ENCODE measurements at regions not wholly inside any gene's neighbourhood (a gene's known extent, or its start where the extent isn't known, plus 50 kb on each side); places are given as distances from the start of the nearest gene placed in this dataset.

DNA sequence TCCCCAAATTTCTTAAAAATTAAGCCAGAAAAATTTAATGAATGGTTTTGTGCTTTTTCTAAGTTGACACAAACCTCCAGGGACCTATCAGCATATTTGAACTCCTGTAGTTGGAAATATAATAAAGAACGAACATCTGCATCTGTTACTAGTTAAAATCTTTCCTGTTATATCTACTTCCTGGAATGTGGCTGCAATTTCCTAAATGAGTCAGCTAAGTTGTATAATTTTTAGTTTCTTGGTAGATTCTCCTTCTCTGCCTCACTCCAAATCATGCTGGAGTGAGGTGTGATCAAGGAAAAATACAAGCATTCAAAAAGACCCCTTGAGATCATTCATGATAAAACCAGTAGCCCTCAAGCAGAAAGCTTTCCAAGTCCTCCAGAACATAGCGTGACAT lies 106.2 kb upstream of the MCTP2 start:
- no peak overlapping the region for H3K27ac ChIP-seq
- H3K4me3 ChIP-seq = no peak overlapping the region
- H3K27me3 ChIP-seq = no peaks in the 10 kb centered on the region
- H3K9ac ChIP-seq (ENCODE audit: low read depth in 2 of 2, low read length in 2 of 2) = no peak overlapping the region
- intact Hi-C loops (cut with DNase I) = no loop called here
- no peaks in the 10 kb centered on the region for H3K9me3 ChIP-seq
- H3K4me1 ChIP-seq = no peaks in the 10 kb centered on the region
- TF ChIP-seq, protein P1, sequence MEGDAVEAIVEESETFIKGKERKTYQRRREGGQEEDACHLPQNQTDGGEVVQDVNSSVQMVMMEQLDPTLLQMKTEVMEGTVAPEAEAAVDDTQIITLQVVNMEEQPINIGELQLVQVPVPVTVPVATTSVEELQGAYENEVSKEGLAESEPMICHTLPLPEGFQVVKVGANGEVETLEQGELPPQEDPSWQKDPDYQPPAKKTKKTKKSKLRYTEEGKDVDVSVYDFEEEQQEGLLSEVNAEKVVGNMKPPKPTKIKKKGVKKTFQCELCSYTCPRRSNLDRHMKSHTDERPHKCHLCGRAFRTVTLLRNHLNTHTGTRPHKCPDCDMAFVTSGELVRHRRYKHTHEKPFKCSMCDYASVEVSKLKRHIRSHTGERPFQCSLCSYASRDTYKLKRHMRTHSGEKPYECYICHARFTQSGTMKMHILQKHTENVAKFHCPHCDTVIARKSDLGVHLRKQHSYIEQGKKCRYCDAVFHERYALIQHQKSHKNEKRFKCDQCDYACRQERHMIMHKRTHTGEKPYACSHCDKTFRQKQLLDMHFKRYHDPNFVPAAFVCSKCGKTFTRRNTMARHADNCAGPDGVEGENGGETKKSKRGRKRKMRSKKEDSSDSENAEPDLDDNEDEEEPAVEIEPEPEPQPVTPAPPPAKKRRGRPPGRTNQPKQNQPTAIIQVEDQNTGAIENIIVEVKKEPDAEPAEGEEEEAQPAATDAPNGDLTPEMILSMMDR (IDR thresholded peaks at IDR 0.05) = no peak
- DNase-seq = no peak
- no peaks in the 10 kb centered on the region for H3K36me3 ChIP-seq

DNA sequence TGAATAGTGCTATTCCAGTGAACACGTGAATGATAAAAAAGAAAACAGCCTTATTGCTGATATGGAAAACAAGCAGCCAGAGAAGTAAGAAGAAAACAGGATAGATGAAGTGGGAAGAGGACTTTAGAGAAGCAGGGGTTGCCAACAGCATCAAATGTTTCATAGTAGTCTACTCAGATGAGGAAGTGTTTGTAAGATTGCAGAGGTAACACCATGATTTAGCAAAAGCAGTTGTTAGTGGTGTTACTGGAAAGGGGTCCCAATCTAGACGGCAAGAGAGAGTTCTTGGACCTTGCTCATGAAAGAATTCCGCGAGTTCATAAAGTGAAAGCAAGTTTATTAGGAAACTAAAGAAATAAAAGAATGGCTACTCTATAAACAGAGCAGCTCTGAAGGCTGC lies 108.8 kb upstream of the MCTP2 start:
- Histone ChIP-seq H3K4me3 (no peak overlapping the region), H3K9me3 (no peaks in the 10 kb centered on the region), H3K36me3 (no peaks in the 10 kb centered on the region), H3K9ac (ENCODE audit: low read depth in 2 of 2, low read length in 2 of 2) (no peak overlapping the region), H3K27ac (no peak overlapping the region), H3K27me3 (no peaks in the 10 kb centered on the region), H3K4me1 (no peaks in the 10 kb centered on the region)
- intact Hi-C loops (cut with DNase I) = loop anchor here (5.0 kb wide), 2 partner anchors 125 to 1035 kb away; partner anchors contain the start of gene RGMA
- TF ChIP-seq, protein P1 (IDR thresholded peaks at IDR 0.05) = no peak
- no peak for DNase-seq

DNA sequence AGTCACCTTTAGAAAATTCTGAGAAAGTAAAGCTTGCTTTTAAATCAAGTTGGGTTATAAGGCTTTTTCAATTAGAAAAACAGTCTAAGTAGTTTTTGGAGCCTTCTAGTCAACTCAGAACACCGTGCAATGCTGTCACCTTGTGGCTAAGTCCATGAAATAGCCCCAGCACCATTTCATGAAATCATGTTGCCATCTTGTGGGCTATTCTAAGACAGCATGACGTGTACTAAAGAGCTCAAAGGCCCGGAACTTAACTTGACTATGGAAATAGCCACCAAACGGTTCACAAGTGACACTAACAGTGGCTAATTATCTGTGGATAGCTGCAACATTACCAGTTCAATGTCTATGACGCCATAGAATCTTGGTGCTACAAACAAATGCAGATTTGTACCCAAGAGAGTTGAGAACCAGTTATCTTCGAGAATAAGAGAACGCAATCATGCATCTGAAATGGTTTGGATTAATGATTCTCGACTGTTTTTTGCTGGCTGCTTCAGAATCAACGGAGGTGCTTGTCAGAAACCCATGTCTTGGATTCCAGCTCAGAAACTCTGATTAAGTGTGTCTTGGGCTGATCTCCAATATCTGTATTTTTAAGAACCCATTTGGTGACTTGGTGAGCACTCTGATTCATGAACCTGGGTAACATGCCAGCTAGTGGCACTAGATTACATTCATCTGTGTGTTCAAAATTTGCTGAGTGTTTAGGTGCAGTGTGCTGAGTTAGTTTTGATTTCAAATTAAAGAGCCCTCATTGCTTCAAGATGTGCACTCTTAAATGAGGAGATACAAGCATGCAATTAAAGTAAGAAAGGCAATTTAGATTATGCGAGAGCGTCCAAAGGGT lies 111.2 kb upstream of the MCTP2 start:
- Histone ChIP-seq H3K9ac (ENCODE audit: low read depth in 2 of 2, low read length in 2 of 2) (no peak overlapping the region), H3K36me3 (no peaks in the 10 kb centered on the region), H3K27ac (no peak overlapping the region), H3K4me3 (no peak overlapping the region), H3K4me1 (no peaks in the 10 kb centered on the region), H3K9me3 (no peaks in the 10 kb centered on the region), H3K27me3 (no peaks in the 10 kb centered on the region)
- intact Hi-C loops (cut with DNase I) = loop anchor here (5.0 kb wide), 3 partner anchors 123 to 1088 kb away; partner anchors contain the start of gene RGMA
- DNase-seq = peak; percentile 65
- TF ChIP-seq, protein P1 (IDR thresholded peaks at IDR 0.05) = peak; percentile 87

DNA sequence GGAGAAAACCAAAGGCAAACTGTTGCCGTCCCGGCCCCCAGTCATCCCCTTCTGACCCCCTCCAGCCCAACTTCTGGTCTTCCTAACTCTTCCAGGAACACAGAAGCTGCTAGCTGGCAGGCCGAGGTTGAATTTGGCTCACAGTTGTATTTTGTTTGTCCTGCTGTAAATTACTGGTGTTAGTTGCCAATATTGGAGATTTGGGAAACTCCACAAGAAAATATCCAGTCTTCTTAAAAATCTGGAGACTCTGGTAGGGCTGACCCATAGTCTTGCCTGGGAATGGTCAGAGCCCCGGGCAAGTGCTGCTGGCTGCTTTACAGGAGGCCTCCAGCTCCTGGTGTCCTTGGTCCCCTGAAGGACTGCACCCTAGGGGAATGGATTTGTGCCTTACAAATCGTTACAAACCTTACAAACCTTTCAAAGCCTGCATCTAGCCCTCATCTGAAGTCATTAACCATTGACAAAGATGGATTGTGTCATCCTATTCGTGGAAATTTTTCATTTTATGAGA lies 112.0 kb upstream of the MCTP2 start:
- Histone ChIP-seq H3K4me1 (no peaks in the 10 kb centered on the region), H3K9me3 (no peaks in the 10 kb centered on the region), H3K9ac (ENCODE audit: low read depth in 2 of 2, low read length in 2 of 2) (no peak overlapping the region), H3K27me3 (no peaks in the 10 kb centered on the region), H3K36me3 (no peaks in the 10 kb centered on the region), H3K4me3 (no peak overlapping the region), H3K27ac (no peak overlapping the region)
- no peak for DNase-seq
- TF ChIP-seq, protein P1 (IDR thresholded peaks at IDR 0.05) = no peak
- intact Hi-C loops (cut with DNase I) = loop anchor here (5.0 kb wide), 1 partner anchor 1087 kb away; no protein-coding TSS in a partner anchor

DNA sequence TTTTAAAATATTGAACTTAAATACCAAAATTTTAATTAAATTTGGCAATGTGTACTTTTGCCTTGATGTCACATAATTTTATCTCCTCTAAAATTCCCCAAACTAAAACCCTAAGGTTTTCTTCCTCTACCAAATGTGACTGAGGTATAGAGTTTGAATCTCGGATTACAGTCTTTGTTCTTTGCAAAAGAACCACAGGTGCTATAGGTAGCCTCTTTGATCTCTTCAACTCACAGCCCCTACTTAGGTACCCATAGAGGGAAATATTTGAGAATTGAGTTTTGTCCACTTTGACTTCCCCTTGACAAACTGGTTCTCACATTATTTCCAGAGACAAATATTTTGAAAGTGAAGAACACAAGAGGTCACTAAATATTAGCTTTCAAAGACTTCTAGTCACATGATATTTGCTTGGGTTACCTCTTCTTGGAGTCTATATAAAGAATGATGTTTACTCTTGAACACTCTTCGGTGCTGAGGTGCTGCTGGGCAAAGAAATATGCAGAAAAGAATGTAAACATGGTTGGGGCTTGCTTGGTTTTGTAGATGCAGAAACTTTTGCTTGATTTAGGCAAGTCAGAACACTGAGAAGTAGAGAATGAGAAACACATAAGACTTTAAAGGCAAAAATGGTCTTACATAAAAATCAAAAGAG lies 120.8 kb upstream of the MCTP2 start:
- no peak overlapping the region for H3K9ac ChIP-seq (ENCODE audit: low read depth in 2 of 2, low read length in 2 of 2)
- no peaks in the 10 kb centered on the region for H3K9me3 ChIP-seq
- no peak overlapping the region for H3K4me3 ChIP-seq
- H3K36me3 ChIP-seq = no peaks in the 10 kb centered on the region
- intact Hi-C loops (cut with DNase I) = no loop called here
- H3K27me3 ChIP-seq = no peaks in the 10 kb centered on the region
- no peak for DNase-seq
- TF ChIP-seq, protein P1 (IDR thresholded peaks at IDR 0.05) = no peak
- no peak overlapping the region for H3K27ac ChIP-seq
- no peaks in the 10 kb centered on the region for H3K4me1 ChIP-seq
